ENCODE measurements at regions not wholly inside any gene's neighbourhood (a gene's known extent, or its start where the extent isn't known, plus 50 kb on each side); places are given as distances from the start of the nearest gene placed in this dataset.

DNA sequence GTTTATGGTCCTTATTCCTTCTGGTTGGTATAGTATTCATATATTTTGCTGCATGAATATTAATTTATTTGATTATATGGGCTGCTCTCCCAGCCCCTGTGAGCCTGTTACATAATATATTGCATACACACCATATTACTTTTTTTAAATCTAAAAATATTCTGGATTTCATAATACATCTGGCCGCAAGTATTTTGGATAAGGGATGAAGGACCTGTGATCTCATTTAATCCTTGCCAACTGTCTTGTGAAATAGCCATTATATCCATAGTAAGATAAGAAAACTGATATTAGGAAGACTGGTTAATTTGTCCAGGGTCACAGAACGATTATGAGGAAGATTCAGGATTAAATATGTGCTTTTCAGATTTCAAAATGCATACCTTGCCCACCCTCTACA is 433.6 kb downstream of the LPIN1 start:
- DNase-seq (ENCODE audit: low read depth in 4 of 4, low spot score in 3 of 4) = no peak

DNA sequence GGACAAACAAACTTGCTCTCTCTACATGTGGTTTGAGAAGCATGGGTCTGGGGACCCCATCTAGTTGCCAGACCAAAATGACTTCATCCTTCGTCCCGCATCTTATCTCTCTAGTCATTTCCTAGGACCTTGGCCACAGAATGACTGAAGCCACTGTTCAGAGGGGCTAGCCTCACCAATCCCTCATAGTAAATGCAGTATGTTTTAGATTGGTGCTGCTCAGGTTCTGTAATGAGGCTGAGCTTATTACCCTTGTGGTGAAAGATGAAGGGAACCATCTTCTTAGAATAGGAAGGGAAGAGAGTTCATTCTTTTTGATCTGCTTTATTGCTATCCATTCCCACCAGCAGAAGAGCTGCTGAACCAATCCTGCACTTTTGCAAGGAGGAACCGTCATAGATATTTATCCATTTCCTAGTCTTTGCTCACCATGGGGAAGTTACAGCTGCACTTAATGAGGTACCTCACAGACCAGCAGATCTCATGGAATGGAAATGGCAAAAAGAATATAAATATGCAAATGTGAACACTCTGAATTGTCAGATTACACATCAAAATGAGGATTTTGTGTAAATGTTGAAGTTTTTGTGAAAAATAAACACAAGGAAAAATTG is 436.7 kb downstream of the LPIN1 start:
- DNase-seq (ENCODE audit: low read depth in 4 of 4, low spot score in 3 of 4) = no peak

DNA sequence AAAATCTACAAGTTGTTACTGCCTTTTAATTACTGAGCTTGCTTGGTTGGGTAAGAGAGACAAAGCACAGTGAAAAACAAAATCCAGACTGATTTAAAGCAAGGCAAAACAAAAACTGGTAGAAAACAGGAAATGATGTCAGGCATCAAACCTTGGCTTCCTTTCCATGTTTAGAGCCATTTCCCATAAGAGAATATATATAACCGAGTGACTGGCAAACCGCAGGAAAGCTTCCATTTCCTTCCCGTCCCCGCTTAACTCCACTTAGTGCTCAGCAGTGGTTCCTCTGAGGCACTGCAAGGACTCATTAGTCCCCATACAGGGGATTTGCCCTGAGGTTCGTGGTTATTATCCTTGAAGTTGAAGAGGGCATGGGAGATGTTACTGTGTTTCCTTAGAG is 446.3 kb downstream of the LPIN1 start:
- DNase-seq (ENCODE audit: low read depth in 4 of 4, low spot score in 3 of 4) = no peak

DNA sequence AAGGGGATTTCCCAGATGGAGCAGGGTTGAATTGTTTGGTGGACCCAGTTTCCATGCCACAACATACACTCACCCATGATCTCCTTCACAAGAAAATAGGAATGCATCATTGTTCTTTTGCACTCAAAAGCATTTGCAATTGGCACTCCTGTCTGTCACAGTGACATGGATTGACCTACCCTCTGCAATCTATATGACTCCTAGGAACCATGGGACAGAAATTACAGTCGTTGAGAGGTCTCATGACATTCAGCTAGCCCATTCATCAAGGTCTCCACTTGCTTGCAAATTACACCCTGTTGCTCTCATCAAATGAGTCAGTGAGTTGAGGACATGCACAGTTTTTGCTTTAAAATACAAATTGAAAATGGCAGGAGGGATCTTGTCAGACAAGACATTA is 448.5 kb downstream of the LPIN1 start:
- no peak for DNase-seq (ENCODE audit: low read depth in 4 of 4, low spot score in 3 of 4)

DNA sequence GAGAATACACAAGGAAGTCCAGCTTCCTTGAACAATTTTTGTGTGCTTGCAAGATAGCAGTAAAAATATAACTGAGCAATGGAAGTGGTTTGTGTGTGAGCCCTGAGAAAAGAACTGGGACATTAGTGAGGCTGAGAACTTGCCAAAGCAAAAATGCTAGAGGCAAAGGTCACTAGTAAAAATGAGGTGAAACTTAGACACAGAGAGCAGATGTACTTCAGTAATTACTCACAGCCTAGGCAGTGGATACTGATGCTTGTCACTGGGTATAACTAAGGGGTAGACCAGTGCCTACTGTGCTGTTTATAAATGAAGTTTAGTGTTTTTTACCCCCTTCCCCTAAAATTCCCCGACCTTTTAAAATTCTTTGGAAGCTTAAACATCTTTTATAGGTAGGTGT is 450.1 kb downstream of the LPIN1 start:
- no peak for DNase-seq (ENCODE audit: low read depth in 4 of 4, low spot score in 3 of 4)

- no peak for DNase-seq (ENCODE audit: low read depth in 4 of 4, low spot score in 3 of 4)
Measured at GRCh38 chr2:12197133-12197532, 450.7 kb downstream of the LPIN1 start.

GRCh38 chr2:12199491-12200211 is 453.2 kb downstream of the LPIN1 start:
- no peak for DNase-seq (ENCODE audit: low read depth in 4 of 4, low spot score in 3 of 4)

- no peak for DNase-seq (ENCODE audit: low read depth in 4 of 4, low spot score in 3 of 4)
Measured at GRCh38 chr2:12201369-12201768, 454.9 kb downstream of the LPIN1 start.

DNA sequence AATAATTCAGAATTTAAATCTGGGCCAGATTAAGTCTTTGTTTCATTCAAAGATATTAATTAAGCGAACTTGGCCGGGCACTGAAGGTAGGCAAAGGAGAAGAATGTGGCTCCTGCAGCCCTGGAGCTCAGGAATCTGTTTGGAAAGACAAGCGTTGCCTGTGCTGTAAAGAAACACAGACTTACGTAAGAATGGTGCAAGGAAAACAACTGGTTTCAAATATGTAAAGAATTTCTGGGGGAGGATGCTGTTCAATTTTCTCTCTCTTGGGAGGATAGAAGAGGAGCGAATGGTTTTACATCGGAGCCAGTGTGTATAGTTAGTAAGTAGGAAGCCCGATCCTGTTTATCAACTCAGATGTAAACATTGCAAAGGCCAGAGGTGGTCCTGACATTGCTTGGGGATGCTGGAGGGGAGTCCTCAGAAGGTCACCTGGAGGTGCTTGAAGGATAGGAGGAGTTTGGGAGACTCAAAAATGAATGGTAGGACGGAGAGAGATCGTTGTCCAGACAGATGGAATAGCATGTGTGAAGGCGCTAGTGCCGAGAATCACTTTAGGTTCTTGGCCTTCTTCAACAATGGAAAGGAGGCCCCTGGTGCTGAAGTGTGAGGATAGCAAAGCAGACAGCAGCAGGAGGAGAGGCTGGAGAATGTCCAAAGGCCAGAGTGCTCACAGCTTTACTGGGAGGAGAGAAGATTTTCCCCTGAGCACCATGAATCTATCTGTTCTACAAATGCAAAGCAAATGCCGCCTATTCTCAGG is 456.1 kb downstream of the LPIN1 start:
- no peak for DNase-seq (ENCODE audit: low read depth in 4 of 4, low spot score in 3 of 4)

- no peak for DNase-seq (ENCODE audit: low read depth in 4 of 4, low spot score in 3 of 4)
Measured at GRCh38 chr2:12203528-12203927, 457.1 kb downstream of the LPIN1 start.

DNA sequence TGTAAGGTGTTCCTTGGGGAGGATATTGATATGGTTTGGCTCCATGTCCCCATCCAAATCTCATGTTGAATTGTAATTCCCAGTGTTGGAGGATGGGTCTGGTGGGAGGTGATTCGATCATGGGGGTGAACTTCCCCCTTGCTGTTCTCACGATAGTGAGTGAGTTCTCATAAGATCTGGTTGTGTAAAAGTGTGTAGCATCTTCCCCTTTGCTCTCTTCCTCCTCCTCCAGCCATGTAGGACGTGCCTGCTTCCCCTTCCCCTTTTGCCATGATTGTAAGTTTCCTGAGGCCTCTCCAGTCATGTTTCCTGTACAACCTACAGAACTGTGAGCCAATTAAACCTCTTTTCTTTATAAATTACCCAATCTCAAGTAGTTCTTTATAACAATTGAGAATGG is 458.7 kb downstream of the LPIN1 start:
- DNase-seq (ENCODE audit: low read depth in 4 of 4, low spot score in 3 of 4) = no peak

DNA sequence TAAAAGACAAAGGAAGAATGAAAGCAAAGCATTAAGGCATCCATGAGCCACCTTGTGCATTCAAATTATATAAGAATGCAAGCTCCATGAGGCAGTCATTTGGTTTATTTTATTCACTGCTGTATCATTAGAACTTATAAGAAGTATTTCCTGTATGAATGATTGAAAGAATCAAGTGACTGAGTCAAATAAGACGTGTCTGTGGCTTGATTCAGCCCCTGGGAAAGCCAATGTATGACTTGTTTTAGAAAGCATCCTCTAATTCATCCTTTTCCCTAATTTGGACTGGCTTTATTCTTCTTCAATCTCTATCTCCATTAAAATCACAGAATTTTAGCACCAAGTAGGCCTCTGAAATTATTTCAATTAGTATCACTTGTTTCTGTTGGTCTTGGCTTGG is 461.1 kb downstream of the LPIN1 start:
- DNase-seq (ENCODE audit: low read depth in 4 of 4, low spot score in 3 of 4) = no peak

DNA sequence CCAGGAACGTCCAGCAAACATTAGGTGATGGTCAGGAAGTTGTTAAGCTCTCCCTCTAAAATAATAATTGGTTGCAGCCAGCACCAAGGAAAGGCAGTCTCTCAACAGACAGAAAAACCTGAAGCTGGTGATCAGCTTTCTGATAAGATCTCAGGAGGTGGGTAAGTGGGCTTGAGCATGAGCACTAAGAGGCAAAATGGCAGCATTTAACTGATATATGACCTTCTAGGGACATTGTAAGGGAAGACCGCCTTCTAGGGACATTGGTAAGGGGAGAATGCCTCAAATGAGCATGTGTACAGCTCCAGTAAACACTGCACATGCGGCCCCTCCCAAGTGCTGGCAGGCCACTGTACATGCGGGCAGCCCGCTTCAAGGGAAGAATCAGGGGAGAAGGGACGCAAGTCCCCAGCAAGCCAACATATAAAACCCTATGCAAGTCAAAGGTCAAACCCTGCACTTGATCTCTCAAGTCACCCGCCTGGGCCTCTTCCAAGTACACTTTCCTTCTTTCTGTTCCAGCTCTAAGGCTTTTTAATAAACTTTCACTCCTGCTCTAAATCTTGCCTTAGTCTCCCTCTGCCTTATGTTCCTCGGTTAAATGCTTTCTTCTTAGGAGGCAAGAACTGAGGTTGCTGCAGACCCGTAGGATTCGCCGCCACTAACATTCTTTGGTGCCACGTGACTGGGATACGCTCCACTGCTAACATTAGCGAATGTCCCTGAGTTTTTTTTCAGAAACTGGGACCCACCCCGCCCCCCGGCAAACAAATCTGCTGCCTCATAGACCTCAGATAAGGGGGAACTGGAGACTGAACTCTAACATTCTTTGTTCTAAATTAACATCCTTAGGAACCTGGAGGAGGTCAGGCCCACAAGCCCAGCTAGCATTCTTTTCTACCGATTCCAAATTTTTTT is 463.8 kb downstream of the LPIN1 start:
- no peak for DNase-seq (ENCODE audit: low read depth in 4 of 4, low spot score in 3 of 4)

DNA sequence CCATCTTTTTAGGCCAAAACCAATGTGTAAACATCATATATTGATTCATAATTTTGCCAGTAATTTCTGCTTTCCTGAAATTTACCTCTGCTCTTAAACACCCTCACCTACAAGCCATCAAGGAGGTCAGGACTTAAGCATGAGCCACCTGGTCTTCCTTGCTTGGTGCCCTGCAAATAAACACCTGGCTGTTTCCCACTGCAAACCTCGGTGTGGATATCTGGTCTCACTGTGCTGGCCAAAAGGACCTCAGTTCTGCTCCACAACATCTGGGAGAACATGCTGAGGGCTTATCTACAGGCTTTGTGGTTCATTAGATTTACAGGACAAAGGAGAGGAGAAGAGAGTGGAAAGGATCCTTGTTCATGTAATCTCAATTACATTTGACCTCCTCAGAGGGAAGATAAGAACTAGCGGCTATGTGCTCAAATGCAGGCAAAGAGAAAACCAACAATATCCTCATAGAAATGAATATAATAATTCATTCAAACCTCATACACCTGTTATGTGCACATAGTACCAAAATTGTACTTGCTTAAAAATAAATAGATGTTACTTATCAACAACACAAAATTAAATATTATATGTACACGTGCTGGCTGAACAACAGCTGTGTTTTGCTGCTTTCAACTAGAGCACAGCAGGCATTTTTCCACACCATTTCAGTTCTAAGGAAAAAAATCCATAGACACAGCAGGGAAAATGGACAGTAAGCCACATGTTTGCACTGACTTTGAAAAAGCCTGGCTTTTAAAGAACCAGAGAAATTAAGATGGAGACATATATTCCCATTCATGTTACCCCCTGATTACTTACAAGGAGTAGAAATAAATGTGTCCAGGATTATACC is 465.1 kb downstream of the LPIN1 start:
- no peak for DNase-seq (ENCODE audit: low read depth in 4 of 4, low spot score in 3 of 4)

DNA sequence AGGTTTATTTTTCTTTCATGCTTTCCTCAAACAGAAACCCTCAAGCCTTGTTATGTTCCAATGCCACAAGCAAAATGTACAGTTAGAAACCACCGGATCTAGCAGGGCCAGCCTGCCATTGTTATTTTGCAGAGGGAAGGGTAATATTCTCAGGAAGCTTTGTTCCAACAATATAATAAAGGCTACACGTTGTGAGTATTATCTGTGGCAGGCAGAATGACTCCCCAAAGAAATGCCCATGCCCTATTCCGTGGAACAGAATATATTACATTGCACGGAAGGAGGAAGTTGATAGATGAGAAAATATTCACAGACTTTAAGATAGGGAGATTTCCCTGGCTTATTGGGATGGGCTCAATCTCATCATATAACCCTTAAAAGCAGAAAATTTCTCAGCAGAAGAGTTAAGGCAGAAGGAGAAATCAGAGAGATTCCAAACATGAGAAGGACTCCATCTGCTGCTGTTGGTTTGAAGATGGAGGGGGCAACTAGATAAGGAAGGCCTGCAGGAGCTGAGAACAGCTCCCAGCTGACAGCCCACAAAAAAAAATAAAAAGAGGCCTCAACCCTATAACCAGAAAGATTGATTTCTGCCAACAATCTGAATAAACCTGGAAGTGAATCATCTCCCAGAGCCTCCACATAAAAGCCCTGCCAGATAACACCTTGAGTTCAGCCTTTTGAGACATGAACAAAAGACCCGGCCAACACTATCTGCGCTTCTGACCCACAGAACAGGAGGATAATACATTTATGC is 466.6 kb downstream of the LPIN1 start:
- no peak for DNase-seq (ENCODE audit: low read depth in 4 of 4, low spot score in 3 of 4)

DNA sequence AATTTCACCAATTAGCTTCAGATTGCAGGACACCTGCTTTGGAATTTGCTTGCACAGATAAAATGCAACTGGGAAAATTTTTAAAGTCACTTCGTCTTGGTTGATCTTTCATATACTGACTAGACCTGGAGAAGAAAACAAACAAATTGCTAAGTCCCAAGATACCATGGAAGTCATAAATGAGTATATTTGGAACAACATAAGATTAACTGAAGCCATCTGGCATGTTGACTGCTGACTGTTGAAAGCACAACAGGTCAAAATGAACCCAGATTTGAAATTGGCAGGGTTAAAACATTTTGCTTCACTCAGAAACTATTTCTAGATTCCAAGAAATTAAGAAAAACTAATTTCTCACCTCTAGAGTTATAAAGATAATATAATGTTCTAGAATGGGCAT is 470.7 kb downstream of the LPIN1 start:
- DNase-seq (ENCODE audit: low read depth in 4 of 4, low spot score in 3 of 4) = no peak

- DNase-seq (ENCODE audit: low read depth in 4 of 4, low spot score in 3 of 4) = no peak
Measured at GRCh38 chr2:12219761-12220160, 473.3 kb downstream of the LPIN1 start.

DNA sequence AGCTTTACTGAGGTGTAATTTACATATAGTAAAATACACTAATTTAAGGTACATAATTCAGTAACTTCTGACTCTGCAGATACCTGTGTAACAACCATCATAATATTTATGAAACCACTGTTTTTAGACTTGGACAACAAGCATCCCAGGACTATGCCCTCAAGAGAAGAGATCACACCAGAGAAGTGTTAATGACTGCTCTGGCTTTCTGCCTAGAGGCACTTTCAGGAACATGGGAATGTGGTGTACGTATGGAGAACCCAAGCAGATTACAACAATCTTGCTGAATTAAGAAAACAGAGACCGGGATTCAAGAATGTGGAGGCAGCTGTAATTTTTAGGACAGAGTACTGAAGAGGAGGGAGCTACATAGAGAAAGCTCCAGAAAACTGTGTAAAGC is 475.2 kb downstream of the LPIN1 start:
- DNase-seq (ENCODE audit: low read depth in 4 of 4, low spot score in 3 of 4) = no peak

GRCh38 chr2:12222554-12222953 is 476.1 kb downstream of the LPIN1 start:
- DNase-seq (ENCODE audit: low read depth in 4 of 4, low spot score in 3 of 4) = no peak

Measured in left renal pelvis (tissue), 4 donors.